Trophoblast cell (in vitro differentiated cells and primary cell): ENCODE measurements at regions not wholly inside any gene's neighbourhood (a gene's known extent, or its start where the extent isn't known, plus 50 kb on each side); places are given as distances from the start of the nearest gene placed in this dataset.

ENCODE experiments used
- DNase-seq, 2 donors: peaks; one replicate each; pipeline ENCODE4 v3.0.0-alpha.2; 2016
- H2AFZ ChIP-seq: 2 replicates; pipeline ENCODE4 v1.6.1; 2013; ENCODE audit warnings: low read length, moderate library complexity, mild to moderate bottlenecking; ENCODE audit not compliant: insufficient read depth, poor library complexity
- H2AK5ac ChIP-seq: 2 replicates; pipeline ENCODE4 v1.6.1; 2013; ENCODE audit warnings: mild to moderate bottlenecking, low read length
- H2BK120ac ChIP-seq: 2 replicates; pipeline ENCODE4 v1.6.1; 2013; ENCODE audit warnings: low read length, mild to moderate bottlenecking, moderate library complexity; ENCODE audit not compliant: insufficient read depth, poor library complexity
- H2BK12ac ChIP-seq: 2 replicates; pipeline ENCODE4 v1.6.1; 2013; ENCODE audit warnings: mild to moderate bottlenecking, low read length, moderate library complexity
- H2BK5ac ChIP-seq: 2 replicates; pipeline ENCODE4 v1.6.1; 2013; ENCODE audit warnings: low read length, low read depth, moderate library complexity, mild to moderate bottlenecking; ENCODE audit not compliant: poor library complexity
- H3K14ac ChIP-seq: 2 replicates; pipeline ENCODE4 v1.6.1; 2013; ENCODE audit warnings: mild to moderate bottlenecking, low read length
- H3K18ac ChIP-seq: 2 replicates; pipeline ENCODE4 v1.6.1; 2013; ENCODE audit warnings: mild to moderate bottlenecking, low read length
- H3K23ac ChIP-seq: 2 replicates; pipeline ENCODE4 v1.6.1; 2013; ENCODE audit warnings: low read length
- H3K27ac ChIP-seq: 2 replicates; pipeline ENCODE4 v1.5.1; 2013; ENCODE audit warnings: low read depth, mild to moderate bottlenecking, inconsistent platforms, low read length, moderate library complexity
- H3K27me3 ChIP-seq: 2 replicates; pipeline ENCODE4 v1.6.1; 2013; ENCODE audit warnings: inconsistent platforms, mild to moderate bottlenecking, low read length, moderate library complexity; ENCODE audit not compliant: insufficient read depth
- H3K36me3 ChIP-seq, 2 experiments: 1 replicate in 1 of 2; 2 replicates in 1 of 2; pipeline ENCODE4 v1.6.1; 2013; ENCODE audit warnings: low read length in 2 of 2, mild to moderate bottlenecking in 2 of 2, moderate library complexity in 1 of 2; ENCODE audit not compliant: insufficient read depth in 2 of 2, control insufficient read depth in 1 of 2
- H3K4ac ChIP-seq: 2 replicates; pipeline ENCODE4 v1.6.1; 2013; ENCODE audit warnings: low read depth, mild to moderate bottlenecking, low read length, moderate library complexity
- H3K4me1 ChIP-seq, 2 experiments: 1 replicate in 1 of 2; 2 replicates in 1 of 2; pipeline ENCODE4 v1.6.1; 2013; ENCODE audit warnings: low read length in 2 of 2, mild to moderate bottlenecking in 2 of 2, moderate library complexity in 1 of 2; ENCODE audit not compliant: insufficient read depth in 2 of 2, control insufficient read depth in 1 of 2
- H3K4me2 ChIP-seq: 2 replicates; pipeline ENCODE4 v1.6.1; 2013; ENCODE audit warnings: inconsistent platforms, mild to moderate bottlenecking, low read length, moderate library complexity
- H3K4me3 ChIP-seq: 2 replicates; pipeline ENCODE4 v1.5.1; 2013; ENCODE audit warnings: mild to moderate bottlenecking, low read depth, low read length, inconsistent platforms
- H3K79me1 ChIP-seq: one replicate; pipeline ENCODE4 v1.6.1; 2013; ENCODE audit warnings: low read length
- H3K79me2 ChIP-seq: 2 replicates; pipeline ENCODE4 v1.6.1; 2013; ENCODE audit warnings: low read length, mild to moderate bottlenecking; ENCODE audit not compliant: control insufficient read depth, insufficient read depth, poor library complexity
- H3K9ac ChIP-seq: 2 replicates; pipeline ENCODE4 v1.6.1; 2013; ENCODE audit warnings: mild to moderate bottlenecking, low read length
- H3K9me3 ChIP-seq: 2 replicates; pipeline ENCODE4 v1.6.1; 2013; ENCODE audit warnings: low read depth, mild to moderate bottlenecking, control low read depth, inconsistent platforms, low read length; ENCODE audit not compliant: insufficient read depth
- H4K12ac ChIP-seq: 2 replicates; pipeline ENCODE4 v1.6.1; 2013; ENCODE audit warnings: low read depth, mild to moderate bottlenecking, low read length, moderate library complexity
- H4K8ac ChIP-seq: 2 replicates; pipeline ENCODE4 v1.6.1; 2013; ENCODE audit warnings: low read depth, mild to moderate bottlenecking, low read length, moderate library complexity
- H4K91ac ChIP-seq: one replicate; pipeline ENCODE4 v1.6.1; 2013; ENCODE audit warnings: low read depth, mild to moderate bottlenecking, low read length, moderate library complexity
- WGBS: extraction: QIAGEN DNeasy Blood & Tissue Kit; methylation state at CpG from one replicate; pipeline ENCODE4 v1.1.7; 2013; ENCODE audit warnings: missing lambda C conversion rate; ENCODE audit not compliant: insufficient read length, insufficient coverage; ENCODE audit errors: extremely low coverage; 5-methylcytosine and 5-hydroxymethylcytosine counted together

DNA sequence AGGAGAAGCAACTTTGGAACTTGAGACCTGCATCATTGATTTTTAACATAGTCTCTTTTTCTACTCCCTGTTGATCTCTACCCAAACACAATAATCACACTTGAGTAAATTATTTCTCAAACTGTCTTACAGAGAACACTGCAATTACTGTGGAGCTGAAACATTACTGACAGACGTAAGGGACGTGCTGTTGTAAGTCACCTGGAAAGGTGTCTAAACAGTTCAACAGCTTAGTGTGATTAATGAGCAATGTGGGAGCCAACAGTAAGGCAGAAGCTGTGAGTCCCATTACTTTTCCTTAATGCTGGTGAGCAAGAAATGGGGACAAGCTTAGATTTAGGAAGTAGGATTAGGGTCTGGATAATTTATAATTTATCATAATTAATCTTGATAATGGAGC is 265.7 kb downstream of the DLEU7 start:
- no peaks in the 10 kb centered on the region for H3K79me2 ChIP-seq
- H3K14ac ChIP-seq: no peak overlapping the region
- H2AFZ ChIP-seq: no peak overlapping the region
- H3K4me1 ChIP-seq: no peaks in the 10 kb centered on the region
- H4K8ac ChIP-seq: no peak overlapping the region
- no peaks in the 10 kb centered on the region for H3K27me3 ChIP-seq
- no peak overlapping the region for H3K4me3 ChIP-seq
- H4K91ac ChIP-seq: no peak overlapping the region
- no peak overlapping the region for H2AK5ac ChIP-seq
- no peaks in the 10 kb centered on the region for H3K79me1 ChIP-seq
- no peak overlapping the region for H4K12ac ChIP-seq
- no peak overlapping the region for H2BK120ac ChIP-seq
- no peak overlapping the region for H2BK5ac ChIP-seq
- H3K18ac ChIP-seq: no peak overlapping the region
- no peak overlapping the region for H2BK12ac ChIP-seq
- H3K23ac ChIP-seq: no peak overlapping the region
- no peaks in the 10 kb centered on the region for H3K9me3 ChIP-seq
- no peak overlapping the region for H3K4me2 ChIP-seq
- H3K27ac ChIP-seq: no peak overlapping the region
- H3K9ac ChIP-seq: no peak overlapping the region
- DNase-seq: no peak
- no CpG with 5 or more reads among the region's 2 CpGs for WGBS
- no peak overlapping the region for H3K4ac ChIP-seq
- H3K36me3 ChIP-seq: no peaks in the 10 kb centered on the region

DNA sequence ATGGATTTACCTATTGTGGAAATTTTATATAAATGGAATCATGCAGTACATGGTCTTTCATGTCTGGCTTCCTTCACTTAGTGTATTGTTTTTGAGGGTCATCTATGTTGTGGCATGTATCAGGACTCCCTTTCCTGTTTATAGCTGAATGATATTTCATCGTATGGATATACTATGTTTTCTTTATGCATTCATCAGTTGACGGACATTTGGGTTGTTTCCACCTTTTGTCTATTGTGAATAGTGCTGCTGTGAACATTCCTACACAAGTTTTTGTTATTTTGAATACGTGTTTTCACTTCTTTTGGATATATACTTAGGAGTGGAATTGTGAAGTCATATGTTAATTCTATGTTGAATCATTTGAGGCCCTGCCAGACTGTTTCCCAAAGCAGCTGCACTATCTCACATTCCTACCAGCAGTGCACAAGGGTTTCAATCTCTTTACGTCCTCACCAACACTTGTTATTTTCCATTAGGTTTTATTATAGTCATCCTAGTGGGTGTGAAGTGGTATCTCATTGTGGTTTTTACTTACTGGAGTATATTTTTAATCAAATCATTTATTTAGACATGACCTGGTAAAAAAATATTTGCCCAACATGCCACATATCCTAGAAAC is 262.7 kb downstream of the DLEU7 start:
- no peak overlapping the region for H4K91ac ChIP-seq

DNA sequence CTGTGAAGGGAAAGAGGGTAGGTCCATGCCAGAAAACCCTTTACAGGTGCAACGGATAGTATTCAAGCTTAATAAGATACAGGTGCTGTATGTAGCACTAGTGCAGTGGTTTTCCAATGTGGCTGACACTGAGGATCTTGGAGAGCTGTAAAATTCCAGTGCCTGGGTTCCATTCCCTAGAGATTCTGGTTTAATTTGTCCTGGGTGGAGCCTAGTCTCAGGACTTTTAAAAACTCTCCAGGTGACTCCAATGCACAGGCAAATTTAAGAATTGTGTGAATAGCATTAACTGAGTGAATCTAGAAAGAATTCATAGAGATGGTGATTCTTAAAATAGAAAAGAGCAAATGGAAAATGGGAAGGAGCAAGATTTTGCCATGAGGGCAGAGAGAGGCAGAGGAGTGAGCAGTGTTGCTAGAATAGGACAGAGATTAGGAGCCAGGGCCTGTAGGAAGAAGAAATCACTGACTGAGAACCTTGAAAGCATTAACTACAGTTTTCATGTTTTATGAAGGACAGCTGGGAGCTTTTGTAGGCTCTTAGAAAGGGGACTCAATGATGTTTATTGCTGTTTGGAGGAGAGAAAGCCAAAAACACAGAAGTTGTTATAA is 261.8 kb downstream of the DLEU7 start:
- Histone ChIP-seq H2BK5ac (no peak overlapping the region), H3K27ac (no peak overlapping the region), H3K79me1 (no peaks in the 10 kb centered on the region), H2BK120ac (no peak overlapping the region), H3K79me2 (no peaks in the 10 kb centered on the region), H3K4me3 (no peak overlapping the region), H2AFZ (no peak overlapping the region), H4K91ac (no peak overlapping the region), H3K9ac (no peak overlapping the region), H2BK12ac (no peak overlapping the region), H3K36me3 (no peaks in the 10 kb centered on the region), H3K4me2 (no peak overlapping the region), H4K8ac (no peak overlapping the region), H4K12ac (no peak overlapping the region), H2AK5ac (no peak overlapping the region), H3K4me1 (no peaks in the 10 kb centered on the region), H3K4ac (no peak overlapping the region), H3K27me3 (no peaks in the 10 kb centered on the region), H3K23ac (no peak overlapping the region), H3K9me3 (no peaks in the 10 kb centered on the region), H3K14ac (no peak overlapping the region), H3K18ac (no peak overlapping the region)
- DNase-seq: no peak
- WGBS: no CpG with 5 or more reads among the region's 1 CpG

More for the DNA sequence above, 262.7 kb downstream of the DLEU7 start:
- WGBS: no CpG with 5 or more reads among the region's 4 CpGs
- Histone ChIP-seq H3K79me1 (no peaks in the 10 kb centered on the region), H3K18ac (no peak overlapping the region), H3K4ac (no peak overlapping the region), H4K12ac (no peak overlapping the region), H3K79me2 (no peaks in the 10 kb centered on the region), H2BK5ac (no peak overlapping the region), H3K9me3 (no peaks in the 10 kb centered on the region), H3K4me3 (no peak overlapping the region), H2AK5ac (no peak overlapping the region), H3K36me3 (no peaks in the 10 kb centered on the region), H2BK120ac (no peak overlapping the region), H3K27ac (no peak overlapping the region), H3K4me1 (no peaks in the 10 kb centered on the region), H2BK12ac (no peak overlapping the region), H3K23ac (no peak overlapping the region), H2AFZ (no peak overlapping the region), H4K8ac (no peak overlapping the region), H3K9ac (no peak overlapping the region), H3K14ac (no peak overlapping the region), H3K4me2 (no peak overlapping the region), H3K27me3 (no peaks in the 10 kb centered on the region)
- no peak for DNase-seq

DNA sequence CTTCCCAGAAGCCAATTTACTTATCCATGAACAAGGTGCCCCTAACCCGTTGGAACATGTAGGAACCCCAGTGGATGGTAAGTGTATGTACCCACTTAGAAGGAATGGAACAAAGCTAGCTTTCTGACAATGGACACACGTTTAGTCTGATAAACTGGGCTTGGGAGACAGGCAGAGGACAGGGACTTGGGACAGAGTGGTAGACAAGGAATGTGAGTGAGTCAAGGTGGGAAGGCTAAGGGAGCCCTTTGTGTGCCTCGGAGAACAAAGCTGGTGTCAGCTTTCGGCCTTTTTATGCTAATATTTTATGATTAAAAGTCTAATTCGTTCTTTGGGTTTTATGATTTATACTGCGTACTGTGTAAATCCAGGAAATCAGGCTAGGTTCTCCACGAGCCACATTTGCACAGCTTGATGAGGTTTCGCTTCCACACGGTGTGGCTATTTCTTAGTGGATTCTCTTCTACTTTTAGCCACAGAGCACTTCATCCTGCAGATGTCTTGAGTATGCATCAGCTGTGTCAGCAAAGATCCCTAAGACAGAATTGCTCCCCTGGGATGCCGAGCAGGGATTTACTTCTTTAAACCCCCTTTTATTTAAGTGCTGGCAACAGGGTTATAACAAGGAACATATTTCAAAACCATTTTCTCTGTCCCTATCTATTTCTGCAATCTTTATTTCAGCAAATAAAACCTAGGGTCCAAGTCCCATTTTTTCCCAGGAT is 258.5 kb downstream of the DLEU7 start:
- Histone ChIP-seq H3K36me3 (no peaks in the 10 kb centered on the region), H2BK120ac (no peak overlapping the region)
- DNase-seq: no peak

More for the DNA sequence above, 258.5 kb downstream of the DLEU7 start:
- Histone ChIP-seq H2AFZ (no peak overlapping the region), H2AK5ac (no peak overlapping the region), H3K4ac (no peak overlapping the region), H3K14ac (no peak overlapping the region), H3K9ac (no peak overlapping the region), H3K4me3 (no peak overlapping the region), H2BK12ac (no peak overlapping the region), H2BK5ac (no peak overlapping the region), H4K91ac (no peak overlapping the region), H3K79me2 (no peaks in the 10 kb centered on the region), H4K8ac (no peak overlapping the region), H3K23ac (no peak overlapping the region), H3K4me1 (no peaks in the 10 kb centered on the region), H3K18ac (no peak overlapping the region), H3K4me2 (no peak overlapping the region), H3K27ac (no peak overlapping the region), H3K27me3 (no peaks in the 10 kb centered on the region), H3K9me3 (no peaks in the 10 kb centered on the region), H3K79me1 (no peaks in the 10 kb centered on the region), H4K12ac (no peak overlapping the region)
- WGBS: no CpG with 5 or more reads among the region's 10 CpGs
